OCI-LY7 (cell line): ENCODE measurements at regions not wholly inside any gene's neighbourhood (a gene's known extent, or its start where the extent isn't known, plus 50 kb on each side); places are given as distances from the start of the nearest gene placed in this dataset.

Experiments used
- BruUV-seq: library from RNA; stranded (reverse); fragments of 400-500 nt; replicated peaks from 2 replicates; lab custom pipeline; 2021; lab: Mats Ljungman, UMichigan
- CTCF ChIA-PET: fragments of 300-600 bp; sonication (Branson Sonifier 250); formaldehyde crosslinking; loops from one replicate; lab custom pipeline; 2022; ENCODE audit warnings: antibody characterized with exemption; ENCODE audit not compliant: unreplicated experiment; lab: Charles Lee
- POLR2A ChIA-PET: fragments of 300-600 bp; sonication (Branson Sonifier 250); formaldehyde crosslinking; loops from one replicate; lab custom pipeline; 2022; ENCODE audit warnings: antibody characterized with exemption; lab: Charles Lee
- DNase-seq: peaks from one replicate; pipeline ENCODE4 v3.0.0-alpha.2; 2015; ENCODE audit warnings: low spot score
- H2AFZ ChIP-seq: fragments of 200-600 bp; sonication (generic), shearing (Covaris generic); 2 replicates; pipeline ENCODE4 v1.6.1; 2014; ENCODE audit warnings: mild to moderate bottlenecking, antibody characterized with exemption, low read length, moderate library complexity
- H3K27ac ChIP-seq: fragments of 200-600 bp; sonication (generic); 2 replicates; pipeline ENCODE4 v1.5.1; 2014; ENCODE audit warnings: mixed run types, low read depth, mild to moderate bottlenecking, moderate library complexity, low read length, inconsistent platforms; ENCODE audit not compliant: poor library complexity, severe bottlenecking
- H3K36me3 ChIP-seq: fragments of 200-600 bp; sonication (generic); 2 replicates; pipeline ENCODE4 v1.6.1; 2014; ENCODE audit warnings: mild to moderate bottlenecking, antibody characterized with exemption, low read length, moderate library complexity, mixed read lengths; ENCODE audit not compliant: insufficient read depth
- H3K4me1 ChIP-seq: fragments of 200-600 bp; sonication (generic); 2 replicates; pipeline ENCODE4 v1.5.1; 2014; ENCODE audit warnings: mild to moderate bottlenecking, low read length; ENCODE audit not compliant: insufficient read depth, poor library complexity, severe bottlenecking
- H3K4me2 ChIP-seq: fragments of 200-600 bp; sonication (generic); 2 replicates; pipeline ENCODE4 v1.6.1; 2014; ENCODE audit warnings: mild to moderate bottlenecking, low read length
- H3K4me3 ChIP-seq: fragments of 200-600 bp; sonication (generic); 2 replicates; pipeline ENCODE4 v1.5.1; 2014; ENCODE audit warnings: mild to moderate bottlenecking, low read depth, low read length; ENCODE audit not compliant: poor library complexity, severe bottlenecking
- H3K79me2 ChIP-seq: fragments of 200-600 bp; sonication (generic); 2 replicates; pipeline ENCODE4 v1.6.1; 2016; ENCODE audit warnings: low read depth, mild to moderate bottlenecking, low read length, moderate library complexity, mixed read lengths; ENCODE audit not compliant: insufficient read depth
- H3K9me2 ChIP-seq: fragments of 200-600 bp; sonication (generic); 2 replicates; pipeline ENCODE4 v1.6.1; 2016; ENCODE audit warnings: mild to moderate bottlenecking, low read length, mixed read lengths; ENCODE audit not compliant: insufficient read depth
- H3K9me3 ChIP-seq: fragments of 200-600 bp; sonication (generic); 2 replicates; pipeline ENCODE4 v1.6.1; 2014; ENCODE audit warnings: mild to moderate bottlenecking, mixed run types, low read length, mixed read lengths
- H4K20me1 ChIP-seq: fragments of 200-600 bp; sonication (generic); 2 replicates; pipeline ENCODE4 v1.6.1; 2014; ENCODE audit warnings: mild to moderate bottlenecking, antibody characterized with exemption, low read length, moderate library complexity, mixed read lengths; ENCODE audit not compliant: insufficient read depth
- CTCF ChIP-seq: fragments of 200-600 bp; sonication (generic); conservative IDR thresholded peaks from 2 replicates; pipeline ENCODE4 v1.5.1; 2014; ENCODE audit warnings: mild to moderate bottlenecking, antibody characterized with exemption, low read length, moderate library complexity, mixed read lengths
- EZH2phosphoT487 ChIP-seq: fragments of 200-600 bp; sonication (generic); IDR thresholded peaks from 2 replicates; pipeline ENCODE4 v1.6.1; 2018; ENCODE audit warnings: low read depth, borderline replicate concordance, mild to moderate bottlenecking, mixed run types, antibody characterized with exemption, low read length, moderate library complexity, mixed read lengths
- intact Hi-C: fragments of 100-400 bp; cut with micrococcal nuclease; formaldehyde crosslinking; loops from one replicate; pipeline ENCODE4 v1.10.0; 2022; ENCODE audit not compliant: unreplicated experiment

- DNase-seq, result peak; percentile 60
- POLR2A ChIA-PET, result no interaction called here
- peak overlapping the region; percentile 30 for H3K4me3 ChIP-seq
- H3K27ac ChIP-seq, result no peak overlapping the region
- peaks cover 3% of the 10 kb centered on the region for H3K4me1 ChIP-seq
- no peaks in the 10 kb centered on the region for H3K79me2 ChIP-seq
- H4K20me1 ChIP-seq, result no peaks in the 10 kb centered on the region
- H3K36me3 ChIP-seq, result no peaks in the 10 kb centered on the region
- H3K4me2 ChIP-seq, result peak overlapping the region; percentile 45
- no peaks in the 10 kb centered on the region for H3K9me3 ChIP-seq
- no TSS peak for BruUV-seq
- intact Hi-C loops, result loop anchor here (2.0 to 5.0 kb wide), 3 partner anchors 26 to 230 kb away; no protein-coding TSS in a partner anchor
- TF ChIP-seq CTCF (peak; percentile 87), EZH2phosphoT487 (no peak)
- peak overlapping the region; percentile 50; the same call in 1 of the 2 replicates for H2AFZ ChIP-seq
- CTCF ChIA-PET, result interaction anchor here (0.8 kb wide), 1 partner anchor 12 kb away, joined by 3 read pairs; no protein-coding TSS in a partner anchor
- no peaks in the 10 kb centered on the region for H3K9me2 ChIP-seq
Measured at GRCh38 chr17:33750943-33751701, 458.0 kb upstream of the ASIC2 start.

- H3K9me3 ChIP-seq, result no peaks in the 10 kb centered on the region
- H3K79me2 ChIP-seq, result no peaks in the 10 kb centered on the region
- DNase-seq, result no peak
- no TSS peak for BruUV-seq
- no peaks in the 10 kb centered on the region for H3K9me2 ChIP-seq
- POLR2A ChIA-PET, result no interaction called here
- H3K27ac ChIP-seq, result no peak overlapping the region
- no peaks in the 10 kb centered on the region for H3K36me3 ChIP-seq
- H4K20me1 ChIP-seq, result no peaks in the 10 kb centered on the region
- H2AFZ ChIP-seq, result peak overlapping the region; percentile 50; the same call in 1 of the 2 replicates
- TF ChIP-seq CTCF (no peak), EZH2phosphoT487 (no peak)
- H3K4me2 ChIP-seq, result peak overlapping the region; percentile 45
- peak overlapping the region; percentile 30 for H3K4me3 ChIP-seq
- CTCF ChIA-PET, result no interaction called here
- peaks cover 3% of the 10 kb centered on the region for H3K4me1 ChIP-seq
- intact Hi-C loops, result loop anchor here (2.0 to 5.0 kb wide), 3 partner anchors 27 to 231 kb away; no protein-coding TSS in a partner anchor
Measured at GRCh38 chr17:33751702-33752065, 458.6 kb upstream of the ASIC2 start.

- intact Hi-C loops, result loop anchor here (5.0 kb wide), 1 partner anchor 61 kb away; no protein-coding TSS in a partner anchor
- no peak for TF ChIP-seq EZH2phosphoT487
- no peak for TF ChIP-seq CTCF
- DNase-seq, result peak; percentile 24
- CTCF ChIA-PET, result no interaction called here
- Histone ChIP-seq H4K20me1 (no peaks in the 10 kb centered on the region), H3K9me2 (no peaks in the 10 kb centered on the region), H3K4me3 (no peak overlapping the region), H3K4me1 (peaks cover 3% of the 10 kb centered on the region), H3K27ac (no peak overlapping the region), H2AFZ (peak overlapping the region; percentile 50; the same call in 1 of the 2 replicates), H3K9me3 (no peaks in the 10 kb centered on the region), H3K4me2 (no peak overlapping the region), H3K36me3 (no peaks in the 10 kb centered on the region), H3K79me2 (no peaks in the 10 kb centered on the region)
- POLR2A ChIA-PET, result interaction anchor here (0.7 to 1.1 kb wide), 2 partner anchors 8 to 389 kb away, joined by 3 read pairs; no protein-coding TSS in a partner anchor
- no TSS peak for BruUV-seq
Measured at GRCh38 chr17:33753452-33753851, 460.4 kb upstream of the ASIC2 start.
